ENCODE measurements at regions not wholly inside any gene's neighbourhood (a gene's known extent, or its start where the extent isn't known, plus 50 kb on each side); places are given as distances from the start of the nearest gene placed in this dataset.

DNA sequence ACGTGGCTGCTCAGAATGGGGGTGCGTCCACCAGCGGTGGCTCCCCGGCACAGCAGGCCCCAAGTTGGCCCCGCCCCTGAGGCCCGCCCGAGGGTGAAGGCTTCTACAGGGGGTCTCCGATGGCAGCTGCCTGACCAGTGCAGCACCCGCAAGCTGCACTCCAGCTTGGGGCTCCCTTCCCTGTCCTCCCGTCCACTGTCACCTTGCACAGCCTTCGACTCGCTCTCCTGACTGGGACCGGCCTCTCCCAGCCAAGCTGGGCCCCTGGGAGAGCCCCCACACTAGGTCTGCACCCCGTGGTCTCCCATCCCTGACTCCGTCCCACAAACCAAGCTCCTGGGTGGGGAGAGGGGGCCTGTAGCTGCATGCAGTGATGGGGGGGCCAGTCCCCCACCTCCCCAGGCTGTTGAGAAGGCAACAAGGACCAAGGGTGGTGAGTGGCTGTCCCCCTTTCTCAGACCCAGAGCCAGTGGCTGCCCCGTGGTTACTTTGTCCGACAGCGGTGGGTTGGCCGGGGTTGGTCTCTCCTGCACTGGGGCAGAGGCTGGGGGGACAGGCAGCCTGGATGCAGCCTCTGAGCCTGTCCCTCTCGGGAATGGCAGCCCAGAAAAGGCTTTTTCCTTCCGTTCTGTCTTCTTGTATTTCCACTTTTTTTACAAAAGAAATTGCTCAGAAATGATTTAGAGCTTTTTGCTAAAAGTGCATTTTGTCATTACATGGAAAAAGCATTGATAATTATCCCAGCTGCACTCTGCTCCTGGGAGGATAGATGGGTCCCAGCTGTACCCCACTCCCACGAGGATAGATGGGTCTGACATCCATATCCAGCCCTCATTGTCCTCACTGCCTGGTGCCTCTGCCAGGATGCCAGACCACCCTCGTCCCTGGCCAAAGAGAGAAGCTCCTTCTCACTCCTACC, 217.0 kb downstream of the KIF26A start:
- Histone ChIP-seq H3K9ac (ENCODE audit: low read length) (no peak overlapping the region), H3K14ac (ENCODE audit: low read length) (no peak overlapping the region), H3K27me3 (ENCODE audit: insufficient read depth, low read length) (no peaks in the 10 kb centered on the region), H3K9me3 (ENCODE audit: insufficient read depth, low read depth, low read length) (peaks cover 2% of the 10 kb centered on the region), H3K36me3 (ENCODE audit: control insufficient read depth in 1 of 2, insufficient read depth in 2 of 2, low read length in 2 of 2) (no peaks in the 10 kb centered on the region), H3K4me1 (ENCODE audit: control insufficient read depth in 1 of 2, insufficient read depth in 2 of 2, low read length in 2 of 2) (no peaks in the 10 kb centered on the region), H2BK12ac (ENCODE audit: low read length) (no peak overlapping the region), H4K12ac (ENCODE audit: low read depth, low read length) (no peak overlapping the region), H4K91ac (ENCODE audit: low read depth, low read length) (no peak overlapping the region), H4K8ac (ENCODE audit: low read depth, low read length) (no peak overlapping the region), H3K4me2 (ENCODE audit: low read length) (no peak overlapping the region), H3K18ac (ENCODE audit: low read length) (no peak overlapping the region), H3K4ac (ENCODE audit: low read depth, low read length) (no peak overlapping the region), H2AFZ (ENCODE audit: insufficient read depth, low read length, poor library complexity) (no peak overlapping the region), H2BK120ac (ENCODE audit: insufficient read depth, low read length, poor library complexity) (no peak overlapping the region), H3K4me3 (ENCODE audit: low read depth, low read length) (no peak overlapping the region), H3K79me2 (ENCODE audit: control insufficient read depth, insufficient read depth, low read length, poor library complexity) (no peaks in the 10 kb centered on the region), H3K23ac (ENCODE audit: low read length) (no peak overlapping the region), H2BK5ac (ENCODE audit: low read depth, low read length, poor library complexity) (no peak overlapping the region), H3K79me1 (ENCODE audit: low read length) (no peaks in the 10 kb centered on the region), H2AK5ac (ENCODE audit: low read length) (no peak overlapping the region), H3K27ac (ENCODE audit: low read depth, low read length) (no peak overlapping the region)
- no CpG with 5 or more reads among the region's 23 CpGs for WGBS (ENCODE audit: extremely low coverage, insufficient coverage, insufficient read length)
- DNase-seq = no peak

DNA sequence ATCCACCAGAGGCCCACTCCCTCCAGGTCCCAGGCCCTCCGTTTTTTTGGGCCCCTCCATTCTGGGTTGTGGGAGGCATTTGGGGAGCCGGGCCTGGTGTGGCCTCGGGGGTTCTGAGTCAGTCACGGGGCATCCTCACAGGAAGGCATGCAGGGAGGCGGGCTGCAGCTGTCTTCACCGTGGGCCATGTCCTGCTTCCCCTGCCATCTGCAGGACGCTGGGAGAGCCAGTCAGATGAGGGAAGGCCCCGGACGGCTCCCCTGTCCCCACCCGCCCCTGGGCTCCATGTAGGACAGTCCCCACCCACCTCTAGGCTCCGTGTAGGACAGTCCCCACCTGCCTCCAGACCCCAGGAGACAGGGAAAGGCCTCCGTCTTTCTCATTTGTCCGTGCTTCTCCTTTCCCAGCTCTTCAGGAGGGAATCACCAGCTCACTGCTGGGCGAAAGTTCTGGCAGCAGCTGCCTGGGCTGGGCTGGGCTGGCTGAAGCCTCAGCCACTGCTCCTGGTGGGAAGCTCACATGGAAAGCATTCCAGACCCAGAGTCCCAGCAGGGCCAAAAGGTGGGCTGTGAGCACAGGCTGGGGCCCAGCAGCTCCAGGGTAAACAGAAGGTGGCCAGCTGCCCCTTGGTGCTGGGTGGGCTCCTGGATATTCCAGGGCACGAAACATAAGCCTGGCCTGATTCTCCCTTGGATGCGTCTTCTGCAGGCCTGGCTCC, 217.8 kb downstream of the KIF26A start:
- Histone ChIP-seq H2BK12ac (ENCODE audit: low read length) (no peak overlapping the region), H3K4me1 (ENCODE audit: control insufficient read depth in 1 of 2, insufficient read depth in 2 of 2, low read length in 2 of 2) (no peaks in the 10 kb centered on the region), H4K8ac (ENCODE audit: low read depth, low read length) (no peak overlapping the region), H3K27me3 (ENCODE audit: insufficient read depth, low read length) (no peaks in the 10 kb centered on the region), H3K79me1 (ENCODE audit: low read length) (no peaks in the 10 kb centered on the region), H3K18ac (ENCODE audit: low read length) (no peak overlapping the region), H3K27ac (ENCODE audit: low read depth, low read length) (no peak overlapping the region), H3K79me2 (ENCODE audit: control insufficient read depth, insufficient read depth, low read length, poor library complexity) (no peaks in the 10 kb centered on the region), H3K23ac (ENCODE audit: low read length) (no peak overlapping the region), H2AFZ (ENCODE audit: insufficient read depth, low read length, poor library complexity) (no peak overlapping the region), H2AK5ac (ENCODE audit: low read length) (no peak overlapping the region), H3K4ac (ENCODE audit: low read depth, low read length) (no peak overlapping the region), H4K12ac (ENCODE audit: low read depth, low read length) (no peak overlapping the region), H3K14ac (ENCODE audit: low read length) (no peak overlapping the region), H3K4me2 (ENCODE audit: low read length) (no peak overlapping the region), H2BK120ac (ENCODE audit: insufficient read depth, low read length, poor library complexity) (no peak overlapping the region), H3K36me3 (ENCODE audit: control insufficient read depth in 1 of 2, insufficient read depth in 2 of 2, low read length in 2 of 2) (no peaks in the 10 kb centered on the region), H3K9me3 (ENCODE audit: insufficient read depth, low read depth, low read length) (peaks cover 2% of the 10 kb centered on the region), H2BK5ac (ENCODE audit: low read depth, low read length, poor library complexity) (no peak overlapping the region), H3K4me3 (ENCODE audit: low read depth, low read length) (no peak overlapping the region), H4K91ac (ENCODE audit: low read depth, low read length) (no peak overlapping the region), H3K9ac (ENCODE audit: low read length) (no peak overlapping the region)
- no CpG with 5 or more reads among the region's 16 CpGs for WGBS (ENCODE audit: extremely low coverage, insufficient coverage, insufficient read length)
- DNase-seq = no peak

DNA sequence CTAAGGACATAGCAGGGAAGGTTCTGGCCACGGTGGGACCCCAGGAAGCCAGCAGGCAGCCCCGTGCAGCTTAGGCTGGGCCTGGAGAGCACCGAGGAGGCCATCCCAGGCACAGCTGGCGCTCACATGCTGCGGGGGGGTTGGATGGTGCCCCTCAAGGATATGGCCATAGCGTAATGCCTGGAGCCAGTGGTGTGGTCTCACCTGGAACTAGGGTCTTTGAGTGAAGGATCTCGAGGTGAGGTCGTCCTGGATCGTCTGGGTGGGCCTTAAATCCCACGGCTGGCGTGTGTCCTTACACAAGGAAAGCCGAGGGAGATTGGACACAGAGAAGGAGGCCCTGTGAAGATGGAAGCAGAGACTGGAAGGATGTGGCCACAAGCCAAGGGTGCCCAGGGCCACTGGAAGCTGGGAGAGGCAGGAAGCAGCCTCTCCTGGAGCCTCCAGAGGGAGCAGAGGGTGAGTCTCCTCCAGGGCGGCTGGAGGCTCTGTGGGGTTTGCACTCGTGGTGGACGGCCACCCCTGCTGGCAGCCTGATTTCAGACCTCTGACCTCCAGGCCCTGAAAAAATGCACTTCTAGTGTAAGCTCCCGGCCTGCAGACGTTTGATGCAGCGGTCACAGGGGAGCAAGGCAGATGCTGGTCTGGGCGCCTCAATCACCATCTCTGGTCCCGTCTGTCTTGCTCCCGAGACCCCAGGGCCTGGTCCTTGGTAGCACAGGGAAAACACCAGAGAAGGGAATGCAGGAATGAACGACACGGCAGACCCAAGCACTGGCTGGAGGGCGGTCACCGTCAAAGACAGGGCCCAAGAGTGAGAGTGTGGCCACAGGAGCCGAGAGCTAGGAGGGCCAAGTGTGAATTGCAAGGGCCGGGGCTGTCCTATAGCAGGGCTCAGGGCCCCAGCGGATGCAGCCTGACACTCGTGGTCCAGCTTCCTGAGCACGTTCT, 218.6 kb downstream of the KIF26A start:
- no peak overlapping the region for H2BK12ac ChIP-seq (ENCODE audit: low read length)
- DNase-seq = no peak

More for the DNA sequence above, 218.6 kb downstream of the KIF26A start:
- H3K4me2 ChIP-seq (ENCODE audit: low read length) = no peak overlapping the region
- H3K23ac ChIP-seq (ENCODE audit: low read length) = no peak overlapping the region
- no peak overlapping the region for H2BK120ac ChIP-seq (ENCODE audit: insufficient read depth, low read length, poor library complexity)
- H3K79me1 ChIP-seq (ENCODE audit: low read length) = no peaks in the 10 kb centered on the region
- no peak overlapping the region for H3K27ac ChIP-seq (ENCODE audit: low read depth, low read length)
- H3K18ac ChIP-seq (ENCODE audit: low read length) = no peak overlapping the region
- no peaks in the 10 kb centered on the region for H3K36me3 ChIP-seq (ENCODE audit: control insufficient read depth in 1 of 2, insufficient read depth in 2 of 2, low read length in 2 of 2)
- H2AFZ ChIP-seq (ENCODE audit: insufficient read depth, low read length, poor library complexity) = no peak overlapping the region
- peaks cover 2% of the 10 kb centered on the region for H3K9me3 ChIP-seq (ENCODE audit: insufficient read depth, low read depth, low read length)
- H4K8ac ChIP-seq (ENCODE audit: low read depth, low read length) = no peak overlapping the region
- no peaks in the 10 kb centered on the region for H3K4me1 ChIP-seq (ENCODE audit: control insufficient read depth in 1 of 2, insufficient read depth in 2 of 2, low read length in 2 of 2)
- H3K9ac ChIP-seq (ENCODE audit: low read length) = no peak overlapping the region
- H2AK5ac ChIP-seq (ENCODE audit: low read length) = no peak overlapping the region
- no peaks in the 10 kb centered on the region for H3K79me2 ChIP-seq (ENCODE audit: control insufficient read depth, insufficient read depth, low read length, poor library complexity)
- H3K4me3 ChIP-seq (ENCODE audit: low read depth, low read length) = no peak overlapping the region
- no peak overlapping the region for H3K14ac ChIP-seq (ENCODE audit: low read length)
- H2BK5ac ChIP-seq (ENCODE audit: low read depth, low read length, poor library complexity) = no peak overlapping the region
- H4K12ac ChIP-seq (ENCODE audit: low read depth, low read length) = no peak overlapping the region
- no peaks in the 10 kb centered on the region for H3K27me3 ChIP-seq (ENCODE audit: insufficient read depth, low read length)
- WGBS (ENCODE audit: extremely low coverage, insufficient coverage, insufficient read length) = no CpG with 5 or more reads among the region's 30 CpGs
- no peak overlapping the region for H4K91ac ChIP-seq (ENCODE audit: low read depth, low read length)
- H3K4ac ChIP-seq (ENCODE audit: low read depth, low read length) = no peak overlapping the region
